GM19238 (cell line): ENCODE measurements at regions not wholly inside any gene's neighbourhood (a gene's known extent, or its start where the extent isn't known, plus 50 kb on each side); places are given as distances from the start of the nearest gene placed in this dataset.
"Not testable (repeated sequence)": the region's sequence is repeated elsewhere in the genome, so short reads cannot be mapped to it uniquely, and the experiment has no call there.

ENCODE experiments used
- DNase-seq: peaks from one replicate; pipeline ENCODE4 v3.0.0; 2011; ENCODE audit warnings: low spot score; ENCODE audit not compliant: insufficient read length

- no peak for DNase-seq
These were observed 185.2 kb downstream of the SHOX2 start for GRCh38 chr3:157920822-157921700.

- no peak for DNase-seq
These were observed 186.8 kb downstream of the SHOX2 start for GRCh38 chr3:157919319-157919887.

DNA sequence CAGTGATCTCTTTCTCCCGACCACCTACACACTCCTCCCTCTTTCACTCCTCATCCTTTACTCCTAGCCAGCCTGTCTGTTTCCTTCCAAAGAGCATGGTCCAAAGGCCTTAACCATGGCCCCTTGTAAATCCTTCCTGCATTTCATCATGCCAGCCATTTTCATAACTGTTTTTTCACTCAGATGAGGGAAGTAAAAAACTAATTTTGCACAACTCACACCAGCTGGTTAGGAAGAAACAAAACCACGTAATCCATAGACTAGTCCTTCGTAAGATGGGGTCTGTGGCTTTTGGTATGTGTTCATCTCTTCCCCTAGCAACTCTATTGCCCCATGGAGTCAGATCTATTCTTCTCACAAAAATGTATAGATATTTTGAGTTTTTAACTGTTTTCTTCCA lies 187.8 kb downstream of the SHOX2 start:
- DNase-seq, result no peak

GRCh38 chr3:157916672-157917071 lies 189.5 kb downstream of the SHOX2 start:
- DNase-seq, result no peak

GRCh38 chr3:157914882-157915281 lies 191.3 kb downstream of the SHOX2 start:
- no peak for DNase-seq

GRCh38 chr3:157913741-157914150 lies 192.5 kb downstream of the SHOX2 start:
- no peak for DNase-seq

- DNase-seq, result no peak
These were observed 193.4 kb downstream of the SHOX2 start for GRCh38 chr3:157912514-157913451.

- no peak for DNase-seq
These were observed 199.6 kb downstream of the SHOX2 start for GRCh38 chr3:157906627-157907026.

DNA sequence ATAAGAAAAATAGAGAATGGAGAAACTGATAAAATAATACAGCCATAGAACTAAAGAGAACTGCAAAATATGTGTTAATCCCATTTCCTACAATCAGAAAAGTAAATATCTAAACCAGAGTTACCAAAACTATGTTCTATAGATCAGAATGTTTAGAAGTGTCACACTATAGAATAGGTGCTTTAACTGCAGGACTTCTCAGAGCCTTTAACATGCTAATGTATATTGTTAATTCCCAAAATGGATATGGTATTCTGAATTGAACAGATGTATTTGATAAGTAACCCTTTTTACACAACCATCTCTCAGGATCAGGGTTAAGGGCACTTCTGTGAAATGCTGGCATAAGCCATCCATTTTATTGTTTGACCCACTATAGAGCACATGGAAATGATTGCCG lies 200.3 kb downstream of the SHOX2 start:
- DNase-seq, result no peak

DNA sequence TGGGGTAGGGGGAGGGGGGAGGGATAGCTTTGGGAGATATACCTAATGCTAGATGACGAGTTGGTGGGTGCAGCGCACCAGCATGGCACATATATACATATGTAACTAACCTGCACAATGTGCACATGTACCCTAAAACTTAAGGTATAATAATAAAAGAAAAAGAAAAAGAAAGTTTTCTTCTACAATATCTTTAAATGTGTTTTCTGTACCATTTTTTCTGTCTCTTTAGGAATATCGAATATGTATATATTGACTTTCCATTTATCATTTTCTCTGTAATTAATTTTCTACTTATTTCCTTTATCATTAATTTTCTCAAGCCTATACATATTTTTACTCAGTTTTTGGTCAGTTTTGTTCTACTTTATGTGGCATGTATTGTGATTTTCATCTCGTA lies 203.5 kb downstream of the SHOX2 start:
- not testable (repeated sequence) for DNase-seq

DNA sequence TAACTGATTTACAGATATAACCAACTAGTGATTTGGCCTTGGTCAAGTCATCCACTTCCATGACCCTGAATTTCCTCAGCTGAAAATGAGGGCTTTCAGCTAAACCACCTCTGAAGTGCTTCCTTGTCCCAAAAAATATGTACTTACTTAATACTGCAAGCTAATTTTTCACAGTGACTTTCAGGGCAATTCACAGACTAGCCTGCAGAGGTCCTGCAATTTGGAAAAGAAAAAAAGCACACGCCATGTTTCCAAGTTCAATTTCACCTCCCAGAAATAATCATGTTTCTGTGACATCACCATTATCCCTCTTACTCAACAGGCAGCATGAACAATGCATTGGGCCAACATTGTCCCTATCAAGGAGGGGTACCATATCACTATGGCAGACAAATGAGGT lies 218.2 kb downstream of the SHOX2 start:
- no peak for DNase-seq

DNA sequence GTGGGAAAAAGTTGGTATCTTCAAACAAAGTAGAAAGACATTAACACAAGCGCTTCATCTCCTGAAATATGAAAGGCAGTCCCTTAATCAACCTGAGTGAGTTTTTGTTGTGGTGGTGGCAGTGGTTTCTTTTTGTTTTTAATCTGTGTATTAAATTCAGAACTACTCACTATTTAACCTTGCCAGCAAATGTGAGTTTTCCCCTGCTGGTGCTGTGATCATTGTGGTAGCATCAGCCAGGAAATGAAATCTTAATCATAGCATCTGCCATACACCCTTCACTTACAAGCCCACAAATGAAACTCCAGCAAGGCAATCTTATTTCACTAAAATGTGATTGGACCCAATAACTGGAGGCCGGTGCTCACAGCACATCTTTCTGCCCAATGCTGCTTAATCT lies 229.7 kb downstream of the SHOX2 start:
- DNase-seq, result no peak

DNA sequence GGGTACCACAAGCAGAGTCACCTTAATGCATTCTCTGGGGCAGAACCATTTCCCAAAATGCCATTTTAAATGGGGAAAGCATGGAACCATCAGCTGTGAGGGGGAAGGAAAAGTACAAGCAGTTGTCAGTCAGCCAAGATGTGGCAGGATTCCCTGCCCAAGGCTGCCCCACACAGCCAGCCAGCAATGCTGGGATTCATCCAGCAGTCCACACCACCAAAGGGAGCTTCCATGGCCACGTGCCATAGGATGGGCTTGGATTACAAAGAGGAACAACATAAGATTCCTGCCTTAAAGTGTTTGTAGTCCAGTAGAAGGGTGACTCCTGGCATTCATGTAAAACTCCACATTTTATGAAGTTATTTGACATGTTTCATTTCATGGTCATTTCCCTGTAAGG lies 233.3 kb downstream of the SHOX2 start:
- no peak for DNase-seq

DNA sequence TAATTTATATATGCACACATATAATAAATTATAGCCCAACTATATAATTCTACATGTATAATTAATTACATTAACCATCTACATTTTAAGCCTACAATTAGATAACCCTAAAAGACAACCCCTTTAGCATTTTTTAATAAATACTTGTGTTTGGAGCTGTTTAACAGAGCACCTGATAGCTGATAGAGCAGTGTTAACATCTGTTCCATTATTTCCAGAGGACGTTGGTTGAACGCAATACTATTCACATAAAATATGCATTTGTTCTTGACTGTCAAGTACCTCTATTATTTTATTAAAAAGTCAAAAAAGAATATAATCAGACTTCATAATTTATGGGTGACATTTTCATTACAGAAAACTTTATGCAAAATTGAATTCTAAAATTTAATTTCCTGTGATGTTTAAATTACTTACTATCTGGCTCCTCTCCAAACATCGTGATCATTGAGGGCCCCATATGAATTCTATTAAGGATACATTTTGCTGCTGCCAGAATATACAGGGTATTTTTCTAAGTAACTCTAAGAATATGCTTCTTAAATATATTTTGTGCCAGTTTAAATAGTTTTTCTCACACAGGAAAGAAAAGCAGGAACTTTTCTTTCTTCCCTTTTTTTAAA lies 234.3 kb downstream of the SHOX2 start:
- no peak for DNase-seq

- DNase-seq, result no peak
These were observed 235.0 kb downstream of the SHOX2 start for GRCh38 chr3:157871248-157871647.

DNA sequence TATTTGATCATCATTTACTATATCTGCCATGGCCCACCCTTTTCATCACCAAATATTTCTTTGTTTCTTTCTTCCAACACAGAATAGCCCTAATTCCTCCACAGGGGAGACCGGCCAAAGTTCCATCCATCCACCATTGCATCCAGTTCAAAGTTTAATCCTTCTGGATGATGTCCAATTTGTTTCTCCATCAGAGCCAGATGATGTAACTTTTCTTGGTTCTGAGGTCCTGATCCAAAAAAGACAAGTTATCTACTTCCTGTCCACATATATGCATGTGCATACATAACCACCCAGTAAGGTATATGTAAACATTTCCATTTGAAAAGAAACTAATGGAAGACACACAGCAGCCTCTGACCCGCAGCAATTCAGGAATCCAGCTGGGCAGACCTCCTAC lies 237.3 kb downstream of the SHOX2 start:
- no peak for DNase-seq

- no peak for DNase-seq
These were observed 238.0 kb downstream of the SHOX2 start for GRCh38 chr3:157868196-157868595.

GRCh38 chr3:157865352-157866000 lies 240.7 kb downstream of the SHOX2 start:
- DNase-seq, result peak; percentile 37

DNA sequence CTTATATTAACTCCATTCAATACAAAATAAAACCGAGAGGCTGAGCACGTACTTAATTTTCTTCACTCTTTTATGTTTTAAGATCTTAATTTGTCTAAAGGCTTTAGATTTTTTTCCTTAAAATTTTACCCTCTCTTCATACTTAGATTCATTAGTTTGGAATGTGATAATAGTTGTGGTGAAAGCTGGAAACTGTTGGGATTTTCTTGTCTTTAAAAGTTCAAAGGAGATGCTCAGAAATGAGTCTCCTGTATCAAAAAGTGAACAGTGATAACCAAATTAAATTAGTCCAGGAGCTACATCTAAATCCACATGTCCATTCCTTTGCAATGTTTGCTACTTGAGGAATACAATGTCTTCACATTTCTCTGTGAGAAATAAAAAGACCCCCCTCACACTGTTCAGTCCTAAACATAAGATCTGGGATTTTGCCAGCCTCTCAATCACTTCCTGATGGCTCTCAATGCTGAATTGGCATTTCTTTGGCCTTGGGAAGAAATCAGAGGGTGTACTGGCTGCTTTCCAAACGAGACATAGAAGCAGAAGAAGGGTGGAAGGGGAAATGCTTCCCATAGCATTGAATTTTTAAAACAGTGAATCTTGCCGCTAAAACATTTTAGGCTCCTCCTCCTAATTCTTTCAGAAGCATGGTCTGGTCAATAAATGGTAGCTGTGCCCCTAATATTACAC lies 245.0 kb downstream of the SHOX2 start:
- no peak for DNase-seq

- DNase-seq, result no peak
These were observed 246.7 kb downstream of the SHOX2 start for GRCh38 chr3:157859541-157859940.
